ENCODE measurements at regions not wholly inside any gene's neighbourhood (a gene's known extent, or its start where the extent isn't known, plus 50 kb on each side); places are given as distances from the start of the nearest gene placed in this dataset.

DNA sequence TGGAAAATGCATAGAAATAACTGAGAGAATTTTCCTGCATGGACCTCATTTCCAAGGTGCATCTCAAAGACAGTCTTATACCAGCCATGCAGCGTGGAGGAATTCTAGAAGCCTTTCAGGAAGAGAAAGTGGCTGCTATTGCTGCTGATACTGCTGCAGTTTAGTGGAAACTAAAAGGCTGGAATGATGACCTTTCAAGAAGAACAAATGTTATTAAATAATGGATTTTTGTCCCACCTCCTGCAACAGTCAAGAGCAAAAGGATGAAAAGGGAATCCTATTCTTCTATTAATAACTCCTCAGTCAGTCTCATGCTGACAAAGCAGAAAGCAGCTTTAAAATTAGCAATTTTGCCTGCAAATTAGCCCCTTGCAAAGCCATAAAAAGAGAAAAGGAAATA lies 68.2 kb upstream of the C1orf87 start:
- H4K20me1 ChIP-seq (ENCODE audit: insufficient read depth) = no peaks in the 10 kb centered on the region
- no peak overlapping the region for H3K4me2 ChIP-seq
- H2AFZ ChIP-seq = no peak overlapping the region
- H3K79me2 ChIP-seq (ENCODE audit: low read depth) = no peaks in the 10 kb centered on the region
- H3K36me3 ChIP-seq (ENCODE audit: low read depth) = no peaks in the 10 kb centered on the region
- no peaks in the 10 kb centered on the region for H3K9me3 ChIP-seq (ENCODE audit: insufficient read depth, low read depth)
- H3K4me3 ChIP-seq = no peak overlapping the region
- H3K27me3 ChIP-seq (ENCODE audit: insufficient read depth, low read depth) = no peaks in the 10 kb centered on the region
- H3K27ac ChIP-seq = no peak overlapping the region
- no TSS peak for BruUV-seq (replicated peaks)
- DNase-seq = no peak
- TF ChIP-seq, protein P1, sequence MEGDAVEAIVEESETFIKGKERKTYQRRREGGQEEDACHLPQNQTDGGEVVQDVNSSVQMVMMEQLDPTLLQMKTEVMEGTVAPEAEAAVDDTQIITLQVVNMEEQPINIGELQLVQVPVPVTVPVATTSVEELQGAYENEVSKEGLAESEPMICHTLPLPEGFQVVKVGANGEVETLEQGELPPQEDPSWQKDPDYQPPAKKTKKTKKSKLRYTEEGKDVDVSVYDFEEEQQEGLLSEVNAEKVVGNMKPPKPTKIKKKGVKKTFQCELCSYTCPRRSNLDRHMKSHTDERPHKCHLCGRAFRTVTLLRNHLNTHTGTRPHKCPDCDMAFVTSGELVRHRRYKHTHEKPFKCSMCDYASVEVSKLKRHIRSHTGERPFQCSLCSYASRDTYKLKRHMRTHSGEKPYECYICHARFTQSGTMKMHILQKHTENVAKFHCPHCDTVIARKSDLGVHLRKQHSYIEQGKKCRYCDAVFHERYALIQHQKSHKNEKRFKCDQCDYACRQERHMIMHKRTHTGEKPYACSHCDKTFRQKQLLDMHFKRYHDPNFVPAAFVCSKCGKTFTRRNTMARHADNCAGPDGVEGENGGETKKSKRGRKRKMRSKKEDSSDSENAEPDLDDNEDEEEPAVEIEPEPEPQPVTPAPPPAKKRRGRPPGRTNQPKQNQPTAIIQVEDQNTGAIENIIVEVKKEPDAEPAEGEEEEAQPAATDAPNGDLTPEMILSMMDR (conservative IDR thresholded peaks at IDR 0.05) = no peak
- TF ChIP-seq EZH2 (IDR thresholded peaks at IDR 0.05; ENCODE audit: low read depth) = no peak
- intact Hi-C loops (cut with micrococcal nuclease; ENCODE audit: unreplicated experiment) = no loop called here
- no peaks in the 10 kb centered on the region for H3K4me1 ChIP-seq (replicated peaks; ENCODE audit: insufficient read depth)
- no peaks in the 10 kb centered on the region; the same call in 1 of the 2 replicates for H3K9me2 ChIP-seq (ENCODE audit: insufficient read depth)
- ChIA-PET CTCF (no interaction called here), POLR2A (ENCODE audit: unreplicated experiment) (no interaction called here)
- H3F3A ChIP-seq (ENCODE audit: insufficient read depth, low read depth) = no peaks in the 10 kb centered on the region

DNA sequence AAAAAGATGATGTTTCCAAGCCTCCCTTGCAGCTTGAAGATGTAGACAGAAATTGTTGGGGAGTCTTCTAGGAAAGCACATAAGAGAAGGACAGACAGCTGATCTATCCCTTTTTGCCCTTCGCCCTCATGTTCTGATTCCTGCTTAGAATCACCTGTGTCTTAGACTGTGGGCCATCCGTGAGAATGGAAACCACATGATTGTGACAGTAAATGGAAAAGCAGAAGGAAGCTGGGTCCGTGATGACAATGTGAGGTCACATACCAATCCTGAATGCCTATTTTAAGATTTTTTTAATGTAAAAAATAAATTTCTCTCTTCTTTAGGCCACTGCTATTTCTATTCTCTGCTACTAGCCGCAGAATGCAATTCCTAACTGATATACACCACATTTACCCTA lies 67.7 kb upstream of the C1orf87 start:
- no peak for DNase-seq
- Histone ChIP-seq H3F3A (ENCODE audit: insufficient read depth, low read depth) (no peaks in the 10 kb centered on the region), H3K27ac (no peak overlapping the region), H3K4me2 (no peak overlapping the region), H3K27me3 (ENCODE audit: insufficient read depth, low read depth) (no peaks in the 10 kb centered on the region), H3K9me2 (ENCODE audit: insufficient read depth) (no peaks in the 10 kb centered on the region; the same call in 1 of the 2 replicates), H4K20me1 (ENCODE audit: insufficient read depth) (no peaks in the 10 kb centered on the region), H3K36me3 (ENCODE audit: low read depth) (no peaks in the 10 kb centered on the region), H3K4me1 (replicated peaks; ENCODE audit: insufficient read depth) (no peaks in the 10 kb centered on the region), H3K79me2 (ENCODE audit: low read depth) (no peaks in the 10 kb centered on the region), H2AFZ (no peak overlapping the region), H3K9me3 (ENCODE audit: insufficient read depth, low read depth) (no peaks in the 10 kb centered on the region), H3K4me3 (no peak overlapping the region)
- TF ChIP-seq, protein P1 (conservative IDR thresholded peaks at IDR 0.05) = no peak
- TF ChIP-seq EZH2 (IDR thresholded peaks at IDR 0.05; ENCODE audit: low read depth) = no peak
- CTCF ChIA-PET = no interaction called here
- intact Hi-C loops (cut with micrococcal nuclease; ENCODE audit: unreplicated experiment) = no loop called here
- POLR2A ChIA-PET (ENCODE audit: unreplicated experiment) = no interaction called here
- BruUV-seq (replicated peaks) = no TSS peak

DNA sequence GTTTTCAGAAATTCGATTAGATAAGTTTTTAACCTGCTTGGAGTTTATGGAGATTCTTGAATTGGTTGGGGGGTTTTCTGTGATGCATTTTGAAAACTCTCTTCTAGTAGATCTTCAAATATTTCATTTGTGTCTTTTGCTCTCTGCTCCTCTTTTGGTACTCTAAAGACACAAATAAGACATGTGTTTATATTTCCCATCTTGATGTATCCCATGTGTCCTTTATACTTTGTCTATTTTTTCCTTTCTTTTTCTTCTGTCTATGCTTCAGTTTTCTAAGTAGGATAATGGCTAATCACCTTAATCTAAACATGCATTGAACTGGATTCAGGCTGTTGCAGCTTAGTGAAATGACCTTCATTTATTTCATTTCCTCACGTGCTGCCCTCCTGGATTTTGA lies 63.8 kb upstream of the C1orf87 start:
- H3K9me3 ChIP-seq (ENCODE audit: insufficient read depth, low read depth) = no peaks in the 10 kb centered on the region
- H2AFZ ChIP-seq = no peak overlapping the region
- H3K36me3 ChIP-seq (ENCODE audit: low read depth) = no peaks in the 10 kb centered on the region
- intact Hi-C loops (cut with micrococcal nuclease; ENCODE audit: unreplicated experiment) = no loop called here
- no peaks in the 10 kb centered on the region for H4K20me1 ChIP-seq (ENCODE audit: insufficient read depth)
- no peak for DNase-seq
- CTCF ChIA-PET = no interaction called here
- no TSS peak for BruUV-seq (replicated peaks)
- TF ChIP-seq, protein P1 (conservative IDR thresholded peaks at IDR 0.05) = no peak
- TF ChIP-seq EZH2 (IDR thresholded peaks at IDR 0.05; ENCODE audit: low read depth) = no peak
- H3K79me2 ChIP-seq (ENCODE audit: low read depth) = no peaks in the 10 kb centered on the region
- POLR2A ChIA-PET (ENCODE audit: unreplicated experiment) = no interaction called here
- no peaks in the 10 kb centered on the region for H3K4me1 ChIP-seq (replicated peaks; ENCODE audit: insufficient read depth)
- H3K4me2 ChIP-seq = no peak overlapping the region
- H3K4me3 ChIP-seq = no peak overlapping the region
- no peaks in the 10 kb centered on the region; the same call in 1 of the 2 replicates for H3K9me2 ChIP-seq (ENCODE audit: insufficient read depth)
- H3F3A ChIP-seq (ENCODE audit: insufficient read depth, low read depth) = no peaks in the 10 kb centered on the region
- H3K27ac ChIP-seq = no peak overlapping the region
- no peaks in the 10 kb centered on the region for H3K27me3 ChIP-seq (ENCODE audit: insufficient read depth, low read depth)
